HG02623 (cell line): ENCODE measurements at regions not wholly inside any gene's neighbourhood (a gene's known extent, or its start where the extent isn't known, plus 50 kb on each side); places are given as distances from the start of the nearest gene placed in this dataset.
"Not testable (repeated sequence)": the region's sequence is repeated elsewhere in the genome, so short reads cannot be mapped to it uniquely, and the experiment has no call there.

Experiments used
- ATAC-seq: cut with Tn5 transposase; IDR thresholded peaks from one replicate; pipeline ENCODE4 v1.9.1; 2021; ENCODE audit warnings: moderate library complexity; ENCODE audit not compliant: unreplicated experiment

DNA sequence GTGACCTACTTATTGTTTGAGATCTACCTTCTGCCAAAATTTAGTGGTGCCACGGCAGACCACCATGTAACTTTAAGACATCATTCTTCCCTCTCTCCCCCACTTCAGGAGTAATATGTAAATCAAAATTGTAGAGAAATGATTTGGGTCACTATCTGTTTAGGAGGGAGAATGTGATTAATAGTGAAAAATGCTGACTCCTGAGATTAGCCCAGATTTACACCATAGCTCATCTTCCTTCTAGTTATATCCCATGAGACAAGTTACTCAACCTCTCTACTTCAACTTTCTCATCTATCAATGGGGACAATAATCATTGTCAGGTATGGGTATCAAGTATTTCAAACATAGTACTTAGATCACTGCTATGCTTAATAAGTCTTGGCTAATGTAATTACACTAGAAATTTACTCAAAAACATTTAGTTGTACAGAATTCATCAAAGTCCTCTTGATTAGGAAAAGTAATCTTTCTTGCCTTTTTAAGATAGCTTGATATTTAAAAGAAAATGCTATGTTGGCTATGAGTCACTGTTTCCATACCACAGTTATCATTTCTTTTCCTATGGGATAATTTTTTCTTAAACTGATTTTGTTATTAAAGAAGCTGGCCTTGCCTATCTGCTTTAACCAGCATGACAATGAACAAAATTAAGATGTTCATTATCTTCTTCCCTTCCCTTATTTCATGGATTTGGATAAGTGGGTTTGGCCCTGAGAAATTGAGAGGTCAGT, 1038.9 kb upstream of the ZEB2 start:
- no peak for ATAC-seq

DNA sequence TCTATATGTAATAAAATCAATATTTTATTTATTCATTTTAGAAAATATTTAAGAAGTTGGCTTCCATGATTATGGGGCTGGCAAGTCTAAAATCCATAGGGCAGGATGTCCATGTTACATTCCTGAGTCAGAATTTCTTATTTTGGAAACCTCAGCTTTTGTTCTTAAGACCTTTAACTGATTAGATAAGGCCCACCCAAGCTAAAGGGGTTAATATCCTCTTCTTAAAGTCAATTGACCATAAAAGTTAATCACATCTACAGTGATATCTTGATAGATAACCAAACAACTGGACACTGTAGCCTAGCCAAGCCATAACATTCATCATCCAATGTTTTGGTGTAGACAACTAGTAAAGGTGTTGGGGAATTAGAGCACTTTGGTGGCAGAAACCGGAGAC, 1035.4 kb upstream of the ZEB2 start:
- no peak for ATAC-seq

DNA sequence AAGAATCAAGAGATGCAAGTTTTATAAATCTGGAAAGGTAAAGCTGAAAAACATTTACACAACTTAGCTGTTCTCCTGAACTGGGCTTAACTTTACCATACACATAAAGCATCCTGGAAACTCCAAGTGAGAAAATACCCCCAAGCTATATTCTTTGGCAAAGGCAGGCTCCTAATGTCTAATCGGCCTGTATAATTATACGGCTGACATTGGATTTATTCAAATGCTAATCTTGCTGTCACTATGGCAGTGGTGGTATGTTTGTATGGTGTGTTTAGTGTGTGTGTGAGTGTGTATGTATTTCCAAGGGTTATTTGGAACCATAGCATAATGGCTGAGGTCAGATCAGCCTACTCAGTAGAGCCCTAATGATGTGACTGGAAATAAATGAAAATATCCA, 1031.8 kb upstream of the ZEB2 start:
- ATAC-seq, result no peak

DNA sequence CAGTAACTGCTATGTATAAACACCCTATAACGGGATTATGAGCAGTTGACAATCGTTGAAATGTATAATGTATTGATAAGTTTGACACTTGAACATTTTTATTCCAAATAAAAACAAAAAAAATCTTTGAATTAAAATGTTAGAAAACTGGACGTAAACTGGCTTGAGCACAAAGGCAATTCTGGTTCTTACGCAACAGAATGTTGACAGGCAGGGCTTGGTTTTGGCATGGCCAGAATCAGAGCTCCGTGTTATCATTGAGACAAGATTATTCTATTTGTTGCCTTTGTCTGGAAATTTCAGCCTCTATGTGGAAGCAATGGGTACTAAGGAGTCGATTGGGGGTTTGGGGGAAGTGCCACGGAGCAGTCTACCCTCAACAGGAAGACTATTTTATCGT, 1028.6 kb upstream of the ZEB2 start:
- ATAC-seq, result no peak

DNA sequence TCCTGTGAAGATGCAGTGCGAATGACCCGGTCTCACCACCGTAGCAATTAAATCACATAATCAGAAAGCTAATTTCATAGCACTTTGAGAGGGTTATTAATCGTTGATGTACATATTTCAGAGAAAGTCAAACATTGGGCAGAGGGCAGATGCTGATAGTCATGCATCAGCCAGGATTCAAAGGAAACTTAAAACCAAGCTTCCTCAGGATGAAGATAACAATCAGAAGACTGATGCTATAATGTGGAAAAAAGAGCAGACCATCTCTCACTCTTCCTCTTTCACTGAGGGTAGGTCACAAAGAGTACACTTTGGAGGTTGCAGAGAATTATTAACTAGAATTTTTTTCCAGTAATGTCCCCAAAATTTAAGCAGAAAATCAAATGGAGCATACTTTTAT, 1027.7 kb upstream of the ZEB2 start:
- no peak for ATAC-seq

DNA sequence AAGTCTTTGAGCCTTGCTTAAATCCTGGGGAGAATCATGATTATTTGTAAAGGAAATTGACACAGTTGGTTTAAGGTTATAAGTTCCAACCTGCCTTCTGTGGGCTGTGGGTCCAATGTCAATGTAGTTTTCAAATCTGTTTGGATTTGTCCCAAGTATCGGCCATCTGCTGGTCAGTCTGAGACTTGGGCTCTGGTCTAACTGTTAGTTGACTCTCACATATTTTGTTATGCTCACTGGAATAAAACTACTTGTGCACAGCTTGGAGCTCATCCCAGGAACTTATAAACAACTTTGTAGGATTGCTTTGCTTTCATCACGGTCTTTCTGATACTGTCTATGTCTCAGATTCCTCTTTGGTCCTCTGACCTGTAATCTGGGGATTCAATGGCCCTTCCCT, 1026.2 kb upstream of the ZEB2 start:
- ATAC-seq, result no peak

DNA sequence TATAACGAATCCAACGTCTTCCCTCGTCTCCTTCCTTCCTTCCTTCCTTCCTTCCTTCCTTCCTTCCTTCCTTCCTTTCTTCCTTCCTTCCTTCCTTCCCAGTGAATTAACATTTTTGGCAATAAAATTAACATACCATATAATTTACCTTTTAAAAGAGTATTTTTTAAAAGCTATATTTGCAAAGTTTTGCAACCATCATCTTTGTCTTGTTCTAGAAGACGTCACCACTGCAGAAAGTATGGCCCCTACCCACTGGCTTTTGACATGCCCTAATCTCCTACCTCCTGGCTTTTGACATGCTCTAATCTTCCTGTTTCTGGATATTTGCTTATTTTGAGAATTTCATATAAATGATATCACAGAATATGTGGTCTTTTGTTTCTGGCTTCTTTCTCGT, 1023.9 kb upstream of the ZEB2 start:
- ATAC-seq, result no peak

DNA sequence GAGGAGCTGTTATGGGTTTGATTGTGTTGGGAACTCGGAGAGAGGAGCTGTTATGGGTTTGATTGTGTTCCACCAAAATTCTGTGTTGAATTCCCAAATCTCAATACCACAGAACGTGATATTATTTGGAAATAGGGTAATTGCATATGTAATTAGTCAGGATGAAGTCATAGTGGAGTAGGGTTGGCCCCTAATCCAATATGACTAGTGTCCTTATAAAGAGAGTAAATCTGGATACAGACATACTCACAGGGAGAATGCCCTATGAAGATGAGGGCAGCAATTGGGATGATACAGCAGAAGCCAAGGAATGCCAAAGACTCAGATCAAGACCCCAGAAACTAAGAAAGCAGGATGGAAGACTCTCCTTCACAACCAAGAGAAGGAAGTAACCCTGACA, 1023.2 kb upstream of the ZEB2 start:
- ATAC-seq, result no peak

DNA sequence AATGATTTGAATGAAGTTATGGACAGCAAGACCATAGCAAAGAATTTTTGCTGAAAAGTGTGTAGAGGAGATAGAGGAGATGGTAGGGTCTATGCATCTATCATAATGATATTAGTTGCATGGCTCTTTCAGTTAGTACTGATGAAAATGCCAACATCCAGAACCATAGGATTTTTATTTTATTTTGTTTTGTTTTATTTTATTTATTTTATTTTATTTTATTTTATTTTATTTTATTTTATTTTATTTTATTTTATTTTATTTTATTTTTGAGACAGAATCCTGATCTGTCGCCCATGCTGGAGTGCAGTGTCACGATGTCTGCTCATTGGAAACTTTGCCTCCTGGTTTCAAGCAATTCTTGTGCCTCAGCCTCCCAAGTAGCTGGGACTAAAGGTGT, 1021.1 kb upstream of the ZEB2 start:
- no peak for ATAC-seq

DNA sequence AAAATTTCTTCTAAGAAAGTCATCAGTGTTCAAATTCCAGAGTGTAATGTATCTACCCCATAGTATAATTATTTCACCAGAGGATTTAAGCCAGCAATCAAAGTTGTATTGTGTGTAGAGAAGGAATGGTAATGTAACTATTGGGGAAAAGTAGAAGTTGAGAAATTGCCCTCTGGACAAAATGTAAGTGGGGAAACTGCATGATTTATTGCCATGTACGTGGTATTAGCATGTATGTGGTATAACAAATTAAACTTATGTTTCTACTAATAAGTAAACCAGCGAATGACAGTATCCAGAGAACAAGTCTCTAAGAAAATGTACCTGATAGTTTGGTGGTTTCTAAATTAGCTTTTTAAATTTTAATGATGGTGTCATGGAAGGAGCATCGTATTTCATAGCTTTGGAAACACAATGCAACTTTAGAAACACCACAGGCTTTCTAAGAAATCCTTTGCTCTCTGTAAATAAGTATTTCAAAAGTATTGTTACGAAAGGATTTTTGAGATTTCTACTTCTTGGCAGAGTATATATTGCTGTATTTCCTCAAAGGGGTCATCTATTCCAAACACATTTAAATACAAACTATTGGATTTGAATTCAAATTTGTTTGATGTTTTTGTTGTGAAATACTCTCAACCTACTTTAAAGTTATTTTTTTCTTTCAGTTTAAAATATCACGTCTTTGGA, 1018.9 kb upstream of the ZEB2 start:
- ATAC-seq, result no peak

DNA sequence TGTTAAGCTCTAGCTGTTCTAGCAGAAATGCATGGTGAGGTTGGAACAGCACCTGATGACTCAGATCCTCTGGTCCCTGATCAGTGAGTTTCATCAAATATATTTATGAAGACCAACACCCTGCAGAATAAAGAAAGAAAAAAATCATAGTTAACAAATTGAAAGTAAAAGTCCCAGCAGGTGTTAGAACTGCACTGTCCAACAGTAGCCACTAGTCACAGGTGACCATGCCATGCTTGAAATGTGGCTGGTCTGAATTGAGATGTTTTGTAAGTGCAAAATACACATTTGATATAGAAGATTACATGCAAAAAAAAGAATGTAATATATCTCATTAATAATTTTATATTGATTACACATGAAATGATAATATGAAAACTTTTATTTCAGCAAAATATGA, 1010.7 kb upstream of the ZEB2 start:
- no peak for ATAC-seq

DNA sequence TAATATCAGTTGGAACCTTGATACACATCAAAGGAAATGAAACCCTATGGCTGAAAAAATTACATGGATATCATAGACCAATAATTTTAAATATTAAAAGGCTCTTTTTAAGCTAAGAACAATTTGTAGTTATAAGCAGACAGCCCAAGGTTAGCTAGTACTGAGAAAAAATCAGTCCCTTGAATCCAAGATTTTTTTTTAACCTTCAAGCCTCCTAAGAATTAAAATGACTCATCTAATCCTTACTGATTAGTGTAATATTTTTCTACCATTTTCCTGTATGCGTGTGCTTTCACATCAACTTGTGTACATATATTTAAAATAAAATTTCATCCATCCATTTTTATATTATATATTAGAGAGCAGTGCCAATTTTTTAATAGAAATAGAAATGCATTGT, 1004.9 kb upstream of the ZEB2 start:
- ATAC-seq, result no peak

DNA sequence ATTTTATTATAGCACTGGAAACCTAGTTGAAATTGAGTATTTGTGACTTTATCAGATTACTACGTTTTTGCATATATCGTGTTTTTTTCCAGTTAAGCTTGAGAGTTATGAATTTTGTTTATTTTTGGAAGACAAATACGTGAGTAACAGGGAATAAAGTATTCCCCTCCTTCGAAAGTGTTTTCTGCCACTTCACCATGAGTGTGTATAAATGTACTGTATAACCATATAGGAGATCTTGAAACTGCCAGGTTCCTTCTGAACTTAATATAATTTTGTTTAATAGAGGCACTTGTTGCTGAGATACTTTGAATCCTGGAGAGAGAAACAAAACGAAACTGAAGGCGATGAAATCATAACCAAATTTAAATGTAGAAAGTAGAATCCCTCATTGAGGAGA, 1004.4 kb upstream of the ZEB2 start:
- no peak for ATAC-seq

DNA sequence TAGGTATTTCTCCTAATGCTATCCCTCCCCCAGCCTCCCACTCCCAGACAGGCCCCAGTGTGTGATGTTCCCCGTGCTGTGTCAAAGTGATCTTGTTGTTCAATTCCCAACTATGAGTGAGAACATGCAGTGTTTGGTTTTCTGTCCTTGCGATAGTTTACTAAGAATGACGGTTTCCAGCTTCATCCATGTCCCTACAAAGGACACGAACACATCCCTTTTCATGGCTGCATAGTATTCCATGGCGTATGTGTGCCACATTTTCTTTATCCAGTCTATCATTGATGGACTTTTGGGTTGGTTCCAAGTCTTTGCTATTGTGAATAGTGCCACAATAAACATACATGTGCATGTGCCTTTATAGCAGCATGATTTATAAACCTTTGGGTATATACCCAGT, 999.3 kb upstream of the ZEB2 start:
- not testable (repeated sequence) for ATAC-seq

DNA sequence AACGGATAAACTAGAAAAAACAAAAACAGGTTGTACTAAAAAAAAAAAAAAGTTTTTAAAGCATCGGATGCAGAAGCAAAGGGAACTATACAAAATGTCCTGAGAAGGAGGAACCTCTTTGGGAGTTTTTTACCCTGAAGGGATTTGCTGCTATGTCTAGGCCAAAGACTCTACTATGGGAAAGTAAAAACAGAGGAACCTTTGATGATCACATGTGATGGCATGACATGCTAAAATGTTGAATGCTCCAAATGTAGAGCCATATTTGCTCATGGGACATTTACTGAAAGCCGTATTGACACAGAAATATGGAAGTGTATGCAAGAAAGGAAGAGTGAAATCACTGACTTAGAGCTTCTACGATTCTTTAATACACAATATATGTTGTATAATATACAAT, 992.0 kb upstream of the ZEB2 start:
- no peak for ATAC-seq

DNA sequence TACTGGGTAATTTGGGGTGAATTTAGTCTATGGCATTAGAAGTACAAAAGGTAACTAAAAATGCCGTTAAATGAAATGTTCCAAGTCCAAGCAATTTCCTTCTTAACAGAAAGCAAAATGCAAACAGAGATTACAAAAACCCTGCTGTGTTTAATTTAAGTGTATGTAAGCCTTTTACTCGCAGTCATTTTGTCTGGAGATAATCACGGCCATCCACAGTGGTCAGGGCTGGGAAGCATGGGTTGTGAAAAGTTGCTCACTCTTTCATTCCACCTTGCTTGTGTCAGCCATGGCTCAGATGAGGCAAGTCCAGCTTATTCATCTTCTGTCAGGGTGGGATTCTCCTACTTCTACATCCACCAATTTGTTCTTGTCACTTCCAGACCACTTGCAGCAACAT, 983.6 kb upstream of the ZEB2 start:
- no peak for ATAC-seq

DNA sequence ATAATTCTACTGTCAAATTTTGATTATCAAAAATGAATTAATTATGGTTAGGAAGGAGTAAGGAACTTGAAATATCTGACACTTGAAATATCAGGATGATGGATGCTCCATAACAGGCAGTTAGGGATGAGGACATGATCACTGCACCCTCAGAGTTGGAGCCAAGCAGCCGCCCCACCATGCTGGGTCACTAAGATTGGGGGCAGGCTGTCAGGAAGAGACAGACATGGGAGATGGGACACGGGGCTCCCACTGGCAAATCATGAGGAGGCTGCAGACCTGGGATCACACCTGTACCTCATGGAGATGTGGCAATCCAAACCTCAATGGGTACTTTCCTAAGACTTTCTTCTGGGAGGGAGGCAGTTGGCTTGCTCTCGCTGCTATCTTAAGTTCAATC, 982.0 kb upstream of the ZEB2 start:
- no peak for ATAC-seq

DNA sequence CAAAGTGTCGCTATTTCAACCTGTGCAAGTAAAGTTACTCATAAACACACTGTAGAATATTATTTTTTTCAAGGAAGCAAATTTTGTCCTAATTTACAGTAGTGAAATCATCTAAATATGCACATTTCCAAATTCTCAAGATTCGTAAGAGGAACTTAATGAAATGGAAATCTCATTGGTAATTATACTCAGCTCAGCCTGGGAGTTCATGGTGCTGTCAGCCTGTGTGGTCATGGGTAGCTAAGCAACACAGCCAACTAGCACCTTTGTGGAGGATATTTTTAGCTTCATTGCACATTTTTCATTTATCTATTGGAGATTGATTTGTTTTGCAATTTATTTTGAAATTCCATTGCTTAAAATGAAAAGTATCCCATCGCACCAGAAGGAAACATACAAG, 975.7 kb upstream of the ZEB2 start:
- ATAC-seq, result no peak

DNA sequence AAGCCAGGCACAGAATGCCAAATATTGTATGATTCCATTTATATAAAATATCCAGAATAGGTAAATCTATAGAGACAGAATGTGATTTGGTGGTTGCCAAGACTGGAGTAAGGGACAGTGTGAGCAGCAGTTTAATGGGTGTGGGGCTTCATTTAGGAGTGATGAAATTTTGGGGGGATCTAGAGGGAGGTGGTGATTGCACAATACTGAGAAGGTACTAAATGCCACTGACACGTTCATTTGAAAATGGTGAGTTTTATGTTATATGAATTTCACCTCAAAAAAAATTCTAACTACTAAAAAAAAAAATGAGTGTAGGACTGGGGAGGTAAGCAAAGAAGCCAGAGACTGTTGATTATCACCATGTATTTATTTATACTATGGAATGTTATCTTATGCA, 974.5 kb upstream of the ZEB2 start:
- ATAC-seq, result no peak

DNA sequence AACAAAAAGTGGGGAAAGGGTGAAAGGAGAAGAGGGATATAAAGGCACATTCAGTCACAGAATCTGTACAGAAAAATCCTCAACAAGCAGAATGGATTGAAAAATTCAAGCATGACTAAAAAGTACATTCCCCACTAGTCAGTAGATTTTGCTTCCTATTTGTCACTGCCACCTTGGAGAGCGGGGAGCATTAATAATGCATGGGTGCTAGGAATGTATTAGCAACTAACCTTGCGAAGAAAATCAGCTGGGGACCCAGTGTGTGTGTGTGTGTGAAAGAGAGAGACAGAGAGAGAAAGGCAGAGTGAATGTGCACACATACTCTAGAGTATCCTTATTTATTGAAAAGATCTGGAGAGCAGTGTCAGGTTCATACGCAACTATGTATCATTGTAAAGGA, 968.7 kb upstream of the ZEB2 start:
- no peak for ATAC-seq

DNA sequence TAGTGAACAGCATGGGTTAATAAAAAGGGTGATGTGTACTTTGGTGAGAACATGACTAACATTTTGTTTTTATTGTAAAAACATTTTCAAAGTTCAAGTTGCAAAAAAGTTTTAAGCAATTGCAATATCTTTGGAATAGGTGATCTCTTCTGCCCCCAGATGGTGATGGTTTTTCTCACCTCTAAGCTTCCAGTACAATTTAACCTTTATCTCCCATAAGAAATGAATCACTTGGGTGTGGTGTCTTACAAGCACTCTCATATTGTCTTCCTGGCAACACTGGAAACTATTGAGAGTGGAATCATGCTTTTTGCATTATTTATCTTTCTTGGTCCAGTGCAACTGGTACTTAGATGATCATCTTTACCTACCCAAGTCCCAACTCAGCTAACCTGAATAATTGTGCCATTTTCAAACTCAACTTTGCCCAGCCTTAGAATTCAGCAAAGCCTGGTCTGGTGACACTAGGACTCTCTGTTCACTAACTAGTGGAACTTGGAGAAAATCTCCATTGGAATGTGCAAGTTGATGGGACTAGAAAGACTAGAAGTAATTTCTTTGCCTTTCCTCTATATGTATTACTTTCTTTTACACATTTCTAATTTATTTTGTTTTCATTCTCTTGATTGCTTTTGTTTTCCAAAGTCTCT, 964.7 kb upstream of the ZEB2 start:
- no peak for ATAC-seq

DNA sequence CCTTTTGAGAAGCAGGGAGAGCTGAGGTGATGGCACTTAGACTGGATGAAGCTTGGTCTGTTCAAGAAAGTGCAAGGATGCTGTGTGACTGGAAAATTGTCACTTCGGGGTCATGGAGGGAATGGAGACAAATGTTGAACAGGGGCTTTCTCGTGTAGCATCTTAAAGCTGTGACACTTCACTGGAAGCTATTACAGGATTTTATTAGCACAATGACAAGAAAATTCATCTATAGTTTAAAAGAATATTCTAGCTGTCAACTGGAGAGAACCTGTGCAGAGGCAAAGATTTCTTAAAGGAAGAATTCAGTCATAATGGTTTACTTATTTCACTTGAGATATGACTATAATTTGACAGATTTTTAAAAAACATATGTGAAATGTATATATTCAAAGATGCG, 963.9 kb upstream of the ZEB2 start:
- ATAC-seq, result no peak
